Activated CD8-positive, alpha-beta T cell treated with anti-CD3 and anti-CD28 coated beads for 36 hours (primary cell): ENCODE measurements at regions not wholly inside any gene's neighbourhood (a gene's known extent, or its start where the extent isn't known, plus 50 kb on each side); places are given as distances from the start of the nearest gene placed in this dataset.

Experiments
- ATAC-seq: fragments of 200-7000 bp; cut with Tn5 transposase; one replicate; pipeline ENCODE4 v1.10.0; 2021; ENCODE audit warnings: mild to moderate bottlenecking, moderate library complexity
- CTCF ChIA-PET: fragments of 350-600 bp; sonication (Branson Sonifier 250); formaldehyde crosslinking; loops from one replicate; lab custom pipeline; 2021; ENCODE audit warnings: antibody characterized with exemption; lab: Charles Lee
- POLR2A ChIA-PET: fragments of 350-600 bp; sonication (Branson Sonifier 250); formaldehyde crosslinking; loops from one replicate; lab custom pipeline; 2021; ENCODE audit warnings: antibody characterized with exemption; lab: Charles Lee
- DNase-seq: peaks from one replicate; pipeline ENCODE4 v3.0.0-alpha.2; 2020
- H3K27ac Mint-ChIP-seq: one replicate; pipeline ENCODE4 v1.8.0; 2021; ENCODE audit warnings: mild to moderate bottlenecking, mixed read lengths
- H3K27me3 Mint-ChIP-seq: one replicate; pipeline ENCODE4 v1.8.0; 2021; ENCODE audit warnings: mixed read lengths
- H3K36me3 Mint-ChIP-seq: one replicate; pipeline ENCODE4 v1.8.0; 2021; ENCODE audit warnings: low read depth, mixed read lengths
- H3K4me1 Mint-ChIP-seq: one replicate; pipeline ENCODE4 v1.8.0; 2021; ENCODE audit warnings: low read depth, mixed read lengths
- H3K4me3 Mint-ChIP-seq: one replicate; pipeline ENCODE4 v1.8.0; 2021; ENCODE audit warnings: mild to moderate bottlenecking, moderate library complexity, mixed read lengths
- H3K9me3 Mint-ChIP-seq: one replicate; pipeline ENCODE4 v1.8.0; 2021; ENCODE audit warnings: mixed read lengths
- intact Hi-C: fragments of 100-400 bp; cut with micrococcal nuclease; formaldehyde crosslinking; loops from one replicate; pipeline ENCODE4 v1.10.0; 2022
- TF ChIP-seq, protein P1 (sequence below): fragments of 200-600 bp; IDR thresholded peaks from one replicate; pipeline ENCODE4 v1.8.0; 2022; ENCODE audit warnings: antibody characterized with exemption, mild to moderate bottlenecking

DNA sequence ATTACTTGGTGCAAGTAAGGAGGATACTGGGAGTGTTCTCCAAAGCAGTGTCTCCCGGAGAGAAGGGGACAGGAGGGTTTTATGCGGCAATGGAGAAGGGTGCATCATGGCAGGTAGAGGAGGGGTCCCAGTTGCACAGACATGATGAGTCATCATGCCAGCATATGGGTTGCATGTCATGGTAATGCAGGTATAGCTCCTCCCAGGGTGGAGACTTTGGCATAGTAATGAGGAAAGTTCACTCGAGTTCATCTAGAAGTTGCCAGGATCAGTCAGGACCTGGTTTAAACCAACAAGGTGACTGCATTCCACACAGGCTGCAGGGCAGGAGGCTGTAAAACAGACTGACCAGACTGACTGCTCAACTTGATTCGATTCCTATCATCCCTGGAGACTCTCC lies 355.7 kb upstream of the DUSP10 start:
- POLR2A ChIA-PET: interaction anchor here (0.7 kb wide), 1 partner anchor 11 kb away, joined by 3 read pairs; no protein-coding TSS in a partner anchor
- intact Hi-C loops: loop anchor here (5.0 kb wide), 1 partner anchor 360 kb away; no protein-coding TSS in a partner anchor
- no peaks in the 10 kb centered on the region for H3K27me3 Mint-ChIP-seq
- no peak overlapping the region for H3K27ac Mint-ChIP-seq
- H3K4me1 Mint-ChIP-seq: no peaks in the 10 kb centered on the region
- H3K36me3 Mint-ChIP-seq: no peaks in the 10 kb centered on the region
- DNase-seq (no peak), ATAC-seq (no peak)
- H3K4me3 Mint-ChIP-seq: no peak overlapping the region
- CTCF ChIA-PET: interaction anchor here (0.8 to 3.1 kb wide), 9 partner anchors 8 to 357 kb away, joined by 3 to 46 read pairs (median 3); no protein-coding TSS in a partner anchor
- no peaks in the 10 kb centered on the region for H3K9me3 Mint-ChIP-seq
- TF ChIP-seq, protein P1, sequence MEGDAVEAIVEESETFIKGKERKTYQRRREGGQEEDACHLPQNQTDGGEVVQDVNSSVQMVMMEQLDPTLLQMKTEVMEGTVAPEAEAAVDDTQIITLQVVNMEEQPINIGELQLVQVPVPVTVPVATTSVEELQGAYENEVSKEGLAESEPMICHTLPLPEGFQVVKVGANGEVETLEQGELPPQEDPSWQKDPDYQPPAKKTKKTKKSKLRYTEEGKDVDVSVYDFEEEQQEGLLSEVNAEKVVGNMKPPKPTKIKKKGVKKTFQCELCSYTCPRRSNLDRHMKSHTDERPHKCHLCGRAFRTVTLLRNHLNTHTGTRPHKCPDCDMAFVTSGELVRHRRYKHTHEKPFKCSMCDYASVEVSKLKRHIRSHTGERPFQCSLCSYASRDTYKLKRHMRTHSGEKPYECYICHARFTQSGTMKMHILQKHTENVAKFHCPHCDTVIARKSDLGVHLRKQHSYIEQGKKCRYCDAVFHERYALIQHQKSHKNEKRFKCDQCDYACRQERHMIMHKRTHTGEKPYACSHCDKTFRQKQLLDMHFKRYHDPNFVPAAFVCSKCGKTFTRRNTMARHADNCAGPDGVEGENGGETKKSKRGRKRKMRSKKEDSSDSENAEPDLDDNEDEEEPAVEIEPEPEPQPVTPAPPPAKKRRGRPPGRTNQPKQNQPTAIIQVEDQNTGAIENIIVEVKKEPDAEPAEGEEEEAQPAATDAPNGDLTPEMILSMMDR: no peak

DNA sequence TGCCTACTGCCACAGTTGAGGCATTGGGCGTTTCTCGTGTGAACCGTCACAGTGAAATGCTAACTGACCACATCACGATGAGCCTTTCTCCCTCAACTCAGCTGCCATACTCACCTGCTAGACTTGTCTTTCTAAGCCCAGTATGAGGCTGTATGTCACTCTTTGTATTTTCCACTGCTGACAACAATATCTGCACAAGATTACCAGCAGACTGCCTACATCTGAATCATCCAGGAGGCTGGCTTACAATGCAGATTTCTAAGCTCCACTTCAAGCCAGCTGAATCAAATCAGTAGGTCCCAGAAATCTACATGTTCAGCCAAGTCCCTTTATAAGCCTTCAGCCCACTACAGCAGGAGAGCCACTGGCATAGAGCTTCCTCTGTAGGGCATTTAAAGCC lies 355.0 kb upstream of the DUSP10 start:
- ChIA-PET POLR2A (no interaction called here), CTCF (interaction anchor here (0.6 to 3.1 kb wide), 16 partner anchors 8 to 1460 kb away, joined by 3 to 46 read pairs (median 4); no protein-coding TSS in a partner anchor)
- ATAC-seq (no peak), DNase-seq (no peak)
- H3K4me3 Mint-ChIP-seq: no peak overlapping the region
- TF ChIP-seq, protein P1: no peak
- H3K9me3 Mint-ChIP-seq: no peaks in the 10 kb centered on the region
- H3K4me1 Mint-ChIP-seq: no peaks in the 10 kb centered on the region
- H3K27ac Mint-ChIP-seq: no peak overlapping the region
- no peaks in the 10 kb centered on the region for H3K27me3 Mint-ChIP-seq
- H3K36me3 Mint-ChIP-seq: no peaks in the 10 kb centered on the region
- intact Hi-C loops: loop anchor here (5.0 kb wide), 1 partner anchor 360 kb away; no protein-coding TSS in a partner anchor

DNA sequence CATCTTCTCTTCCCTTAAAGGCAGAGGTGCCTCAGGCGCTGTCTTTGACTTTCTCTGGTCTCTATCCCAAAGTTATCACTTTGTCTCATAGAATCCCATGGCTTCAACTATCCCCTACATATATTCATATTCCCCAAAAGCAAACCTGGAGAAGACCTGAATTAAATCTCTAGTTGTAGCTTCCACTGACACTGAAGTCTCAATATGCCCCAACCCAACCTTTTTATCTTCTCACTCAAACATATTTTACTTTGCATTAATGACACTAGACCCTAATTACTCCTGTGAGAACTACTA lies 354.5 kb upstream of the DUSP10 start:
- Mint-ChIP-seq H3K36me3 (no peaks in the 10 kb centered on the region), H3K9me3 (no peaks in the 10 kb centered on the region), H3K27ac (no peak overlapping the region), H3K4me3 (no peak overlapping the region), H3K4me1 (no peaks in the 10 kb centered on the region), H3K27me3 (no peaks in the 10 kb centered on the region)
- intact Hi-C loops: loop anchor here (5.0 kb wide), 1 partner anchor 361 kb away; no protein-coding TSS in a partner anchor
- CTCF ChIA-PET: interaction anchor here (0.6 to 3.1 kb wide), 20 partner anchors 9 to 1460 kb away, joined by 3 to 46 read pairs (median 4); no protein-coding TSS in a partner anchor
- no peak for ATAC-seq
- POLR2A ChIA-PET: no interaction called here
- TF ChIP-seq, protein P1: peak; percentile 43
- DNase-seq: no peak

DNA sequence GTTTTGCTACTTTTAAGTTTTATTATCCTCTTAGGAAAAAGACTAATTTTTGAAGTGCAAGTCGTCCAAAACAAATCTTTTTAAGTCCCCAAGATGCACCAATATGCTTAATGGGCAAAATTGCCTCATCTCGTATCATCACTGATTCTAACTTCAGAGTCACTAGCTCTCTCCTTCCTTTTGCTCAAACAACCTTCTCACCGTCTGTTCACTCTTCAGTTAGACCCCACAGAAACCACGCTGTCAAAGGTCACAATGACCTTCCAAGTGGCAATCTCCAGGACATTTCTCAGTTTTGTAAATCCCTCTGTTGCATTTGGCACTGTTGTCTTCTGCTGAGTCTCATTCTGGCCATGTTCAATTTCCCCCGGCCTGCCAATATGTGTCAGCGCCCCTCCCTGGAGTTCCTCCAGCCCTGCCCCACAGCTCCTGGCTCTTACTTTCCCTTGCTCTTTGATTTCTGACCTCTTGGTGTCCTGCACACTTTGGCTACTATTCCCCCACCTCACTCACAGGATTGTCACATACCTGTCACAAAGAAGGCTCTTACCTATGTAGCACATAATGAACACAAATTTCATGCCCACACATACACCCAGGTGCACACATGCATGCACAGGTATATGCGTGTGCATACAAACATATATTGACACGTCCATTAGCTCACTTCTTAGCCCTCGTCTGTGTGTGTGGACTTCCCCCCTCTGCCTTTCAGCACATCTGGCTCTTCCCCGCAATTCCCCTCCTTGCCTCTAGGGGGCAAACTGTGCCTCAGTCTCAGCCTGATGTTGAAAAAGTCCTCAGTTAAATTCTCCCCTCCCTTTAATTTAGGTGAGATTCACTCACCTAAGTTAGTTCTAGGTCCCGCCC lies 354.0 kb upstream of the DUSP10 start:
- H3K27ac Mint-ChIP-seq: no peak overlapping the region
- no peaks in the 10 kb centered on the region for H3K9me3 Mint-ChIP-seq
- intact Hi-C loops: loop anchor here (5.0 kb wide), 1 partner anchor 361 kb away; no protein-coding TSS in a partner anchor
- ATAC-seq (peak; percentile 91), DNase-seq (peak; percentile 72)
- TF ChIP-seq, protein P1: peak; percentile 89
- no peaks in the 10 kb centered on the region for H3K27me3 Mint-ChIP-seq
- H3K4me3 Mint-ChIP-seq: no peak overlapping the region
- H3K36me3 Mint-ChIP-seq: no peaks in the 10 kb centered on the region
- ChIA-PET CTCF (interaction anchor here (0.7 to 3.1 kb wide), 31 partner anchors 8 to 661 kb away, joined by 3 to 46 read pairs (median 4); no protein-coding TSS in a partner anchor), POLR2A (no interaction called here)
- no peaks in the 10 kb centered on the region for H3K4me1 Mint-ChIP-seq

DNA sequence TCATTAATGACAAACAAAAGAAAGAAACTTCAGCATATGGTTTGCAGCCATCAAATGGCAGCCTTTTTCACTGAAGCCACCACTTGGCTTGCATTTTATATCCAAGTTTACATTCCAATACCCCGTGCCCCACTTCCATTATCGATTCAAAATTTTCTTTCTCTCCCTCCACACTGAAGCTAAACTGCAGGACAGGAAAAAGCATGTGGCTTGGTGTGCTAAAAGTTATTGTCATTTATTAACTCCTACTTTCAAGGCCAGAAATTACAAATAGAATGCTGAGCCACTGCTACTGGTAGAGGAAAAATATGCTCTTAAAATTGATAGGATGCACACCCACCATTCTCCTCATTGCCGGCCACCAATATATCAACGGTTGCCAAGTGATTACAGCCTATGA lies 351.6 kb upstream of the DUSP10 start:
- no peaks in the 10 kb centered on the region for H3K4me1 Mint-ChIP-seq
- no peaks in the 10 kb centered on the region for H3K9me3 Mint-ChIP-seq
- DNase-seq: no peak
- CTCF ChIA-PET: interaction anchor here (1.2 kb wide), 2 partner anchors 157 to 361 kb away, joined by 3 read pairs; no protein-coding TSS in a partner anchor
- H3K27me3 Mint-ChIP-seq: no peaks in the 10 kb centered on the region
- H3K36me3 Mint-ChIP-seq: no peaks in the 10 kb centered on the region
- ATAC-seq: no peak
- H3K27ac Mint-ChIP-seq: no peak overlapping the region
- no peak overlapping the region for H3K4me3 Mint-ChIP-seq
- TF ChIP-seq, protein P1: no peak
- intact Hi-C loops: no loop called here
- POLR2A ChIA-PET: no interaction called here
